CD14-positive monocyte (primary cell): ENCODE measurements at regions not wholly inside any gene's neighbourhood (a gene's known extent, or its start where the extent isn't known, plus 50 kb on each side); places are given as distances from the start of the nearest gene placed in this dataset.

Experiments
- DNase-seq, 3 donors: peaks; one replicate each; pipeline ENCODE4 v3.0.0-alpha.2; 2011 to 2022
- H2AFZ ChIP-seq: 2 replicates; pipeline ENCODE4 v1.6.0; 2012; ENCODE audit warnings: mild to moderate bottlenecking, low read depth, low read length, inconsistent platforms; ENCODE audit not compliant: insufficient read depth, poor library complexity, severe bottlenecking
- H3K27ac ChIP-seq, 2 donors: 1 replicate in 1 of 2; 2 replicates in 1 of 2; pipeline ENCODE4 v1.5.1; 2012 to 2013; ENCODE audit warnings: low read length in 2 of 2, control low read depth in 1 of 2, inconsistent platforms in 1 of 2, low read depth in 1 of 2, mild to moderate bottlenecking in 1 of 2
- H3K27me3 ChIP-seq, 2 donors: one replicate each; pipeline versions ENCODE4 v1.6.0 to v1.6.1; 2011 to 2013; ENCODE audit warnings: low read length in 2 of 2; ENCODE audit not compliant: control insufficient read depth in 2 of 2, insufficient read depth in 2 of 2
- H3K36me3 ChIP-seq, 2 donors: replicated peaks in 1 of 2; 1 replicate in 1 of 2; 2 replicates in 1 of 2; pipeline versions ENCODE4 v1.5.1 to v1.6.1; 2012 to 2013; ENCODE audit warnings: low read length in 2 of 2, control low read depth in 1 of 2, inconsistent platforms in 1 of 2, mild to moderate bottlenecking in 1 of 2; ENCODE audit not compliant: insufficient read depth in 2 of 2, control insufficient read depth in 1 of 2
- H3K4me1 ChIP-seq, 2 donors: 1 replicate in 1 of 2; 2 replicates in 1 of 2; pipeline versions ENCODE4 v1.5.1 to v1.6.1; 2012 to 2013; ENCODE audit warnings: low read length in 2 of 2, control low read depth in 1 of 2, inconsistent platforms in 1 of 2, mild to moderate bottlenecking in 1 of 2, moderate library complexity in 1 of 2; ENCODE audit not compliant: insufficient read depth in 2 of 2, control insufficient read depth in 1 of 2
- H3K4me2 ChIP-seq: replicated peaks from 2 replicates; pipeline ENCODE3; 2012; ENCODE audit warnings: low read length, moderate library complexity, mild to moderate bottlenecking; ENCODE audit not compliant: poor library complexity, severe bottlenecking; ENCODE audit errors: extremely low read depth
- H3K4me3 ChIP-seq, 3 experiments: fragments of 200-600 bp in 1 of 3; sonication (generic) in 1 of 3; replicated peaks in 1 of 3; 1 replicate in 2 of 3; 2 replicates in 1 of 3; pipeline ENCODE4 v1.5.1; 2011 to 2013; ENCODE audit warnings: low read length in 3 of 3, mild to moderate bottlenecking in 3 of 3, control low read depth in 2 of 3, low read depth in 2 of 3, inconsistent platforms in 1 of 3, moderate library complexity in 1 of 3
- H3K79me2 ChIP-seq: 2 replicates; pipeline ENCODE4 v1.6.0; 2012; ENCODE audit warnings: mild to moderate bottlenecking, control low read depth, inconsistent platforms, low read length, moderate library complexity; ENCODE audit not compliant: insufficient read depth
- H3K9ac ChIP-seq: 2 replicates; pipeline ENCODE4 v1.6.0; 2017; ENCODE audit warnings: low read length, mild to moderate bottlenecking; ENCODE audit not compliant: insufficient read depth, poor library complexity, severe bottlenecking
- H3K9me3 ChIP-seq, 2 donors: replicated peaks in 1 of 2; 1 replicate in 1 of 2; 2 replicates in 1 of 2; pipeline versions ENCODE4 v1.5.1 to v1.6.1; 2012 to 2013; ENCODE audit warnings: low read length in 2 of 2, control low read depth in 1 of 2; ENCODE audit not compliant: control insufficient read depth in 1 of 2, insufficient read depth in 1 of 2
- H4K20me1 ChIP-seq: 2 replicates; pipeline ENCODE4 v1.6.0; 2012; ENCODE audit warnings: mild to moderate bottlenecking, low read length, control low read depth, moderate library complexity; ENCODE audit not compliant: insufficient read depth
- H3K27ac Mint-ChIP-seq, 7 donors: one replicate each; pipeline ENCODE4 v1.8.0; 2020; ENCODE audit warnings: mild to moderate bottlenecking in 7 of 7, mixed read lengths in 7 of 7, moderate library complexity in 6 of 7, inconsistent platforms in 2 of 7
- H3K27me3 Mint-ChIP-seq, 3 donors: one replicate each; pipeline ENCODE4 v1.8.0; 2021 to 2022; ENCODE audit warnings: low read depth in 3 of 3, mild to moderate bottlenecking in 3 of 3, mixed read lengths in 3 of 3, moderate library complexity in 3 of 3, inconsistent platforms in 1 of 3
- H3K36me3 Mint-ChIP-seq, 2 donors: one replicate each; pipeline ENCODE4 v1.8.0; 2020; ENCODE audit warnings: mixed read lengths in 2 of 2, inconsistent platforms in 1 of 2, mild to moderate bottlenecking in 1 of 2
- H3K4me1 Mint-ChIP-seq: one replicate; pipeline ENCODE4 v1.8.0; 2020; ENCODE audit warnings: mild to moderate bottlenecking, mixed read lengths
- H3K4me3 Mint-ChIP-seq, 2 donors: one replicate each; pipeline ENCODE4 v1.8.0; 2020; ENCODE audit warnings: mild to moderate bottlenecking in 2 of 2, mixed read lengths in 2 of 2, moderate library complexity in 1 of 2
- H3K9me3 Mint-ChIP-seq, 7 donors: one replicate each; pipeline ENCODE4 v1.8.0; 2020 to 2022; ENCODE audit warnings: mixed read lengths in 7 of 7, mild to moderate bottlenecking in 6 of 7, moderate library complexity in 6 of 7, inconsistent platforms in 2 of 7
- CTCF ChIP-seq: fragments of 200-600 bp; IDR thresholded peaks from one replicate; pipeline ENCODE4 v1.8.0; 2022; ENCODE audit warnings: antibody characterized with exemption, mild to moderate bottlenecking
- WGBS: methylation state at CpG from one replicate; pipeline ENCODE4 v1.1.5; 2013; ENCODE audit warnings: missing lambda C conversion rate; ENCODE audit not compliant: insufficient coverage; 5-methylcytosine and 5-hydroxymethylcytosine counted together
- intact Hi-C, 2 donors: fragments of 100-400 bp; cut with micrococcal nuclease; formaldehyde crosslinking; loops; one replicate each; pipeline versions ENCODE4 v1.15.0 to v1.15.1; 2023

GRCh38 chr6:104325341-104326172, 534.2 kb downstream of the HACE1 start:
- H3K9ac ChIP-seq = no peak overlapping the region
- H3K27me3 Mint-ChIP-seq = peaks cover 0 to 7% (median 5%) of the 10 kb centered on the region in 3 donors
- H3K27ac ChIP-seq = no peak overlapping the region
- H3K27ac Mint-ChIP-seq = peak overlapping the region in 5 of 7 donors; percentile 41 to 88 (median 72)
- H4K20me1 ChIP-seq = no peaks in the 10 kb centered on the region
- intact Hi-C loops = no loop called here
- 100% methylated on average over 1 of the region's 9 CpGs for WGBS
- H3K4me3 Mint-ChIP-seq = no peak overlapping the region
- H3K36me3 Mint-ChIP-seq = no peaks in the 10 kb centered on the region
- no peak overlapping the region for H3K4me3 ChIP-seq
- no peaks in the 10 kb centered on the region for H3K27me3 ChIP-seq
- H3K9me3 ChIP-seq = no peaks in the 10 kb centered on the region
- H3K79me2 ChIP-seq = no peaks in the 10 kb centered on the region
- peak; percentile 29 for TF ChIP-seq CTCF
- no peak overlapping the region for H2AFZ ChIP-seq
- no peaks in the 10 kb centered on the region for H3K36me3 ChIP-seq
- no peak for DNase-seq
- peaks cover 10% of the 10 kb centered on the region for H3K4me1 Mint-ChIP-seq
- H3K4me1 ChIP-seq = peaks cover 0 to 27% of the 10 kb centered on the region in 2 donors
- no peak overlapping the region for H3K4me2 ChIP-seq
- peaks cover 0 to 5% (median 0%) of the 10 kb centered on the region in 7 donors for H3K9me3 Mint-ChIP-seq

- Histone ChIP-seq H3K36me3 (no peaks in the 10 kb centered on the region), H3K79me2 (no peaks in the 10 kb centered on the region), H3K9me3 (no peaks in the 10 kb centered on the region), H2AFZ (no peak overlapping the region), H4K20me1 (no peaks in the 10 kb centered on the region), H3K4me2 (no peak overlapping the region), H3K27ac (no peak overlapping the region), H3K4me1 (peaks cover 0 to 27% of the 10 kb centered on the region in 2 donors), H3K27me3 (no peaks in the 10 kb centered on the region), H3K4me3 (no peak overlapping the region), H3K9ac (no peak overlapping the region)
- H3K27ac Mint-ChIP-seq = no peak overlapping the region
- no CpG with 5 or more reads among the region's 1 CpG for WGBS
- intact Hi-C loops = no loop called here
- H3K36me3 Mint-ChIP-seq = no peaks in the 10 kb centered on the region
- H3K9me3 Mint-ChIP-seq = peaks cover 0 to 5% (median 0%) of the 10 kb centered on the region in 7 donors
- no peak for DNase-seq
- peaks cover 10% of the 10 kb centered on the region for H3K4me1 Mint-ChIP-seq
- TF ChIP-seq CTCF = no peak
- no peak overlapping the region for H3K4me3 Mint-ChIP-seq
- peaks cover 0 to 7% (median 2%) of the 10 kb centered on the region in 3 donors for H3K27me3 Mint-ChIP-seq
These were observed 535.4 kb downstream of the HACE1 start for GRCh38 chr6:104324301-104324700.
